Fibroblast of lung (primary cell): ENCODE measurements at regions not wholly inside any gene's neighbourhood (a gene's known extent, or its start where the extent isn't known, plus 50 kb on each side); places are given as distances from the start of the nearest gene placed in this dataset.

Experiments used
- CTCF ChIP-seq, 2 donors: IDR thresholded peaks in 1 of 2; conservative IDR thresholded peaks in 1 of 2; 1 replicate in 1 of 2; 2 replicates in 1 of 2; pipeline ENCODE4 v1.5.1; 2011 to 2012; ENCODE audit warnings: low read length in 2 of 2, control low read depth in 1 of 2, inconsistent platforms in 1 of 2, low read depth in 1 of 2, mild to moderate bottlenecking in 1 of 2
- EZH2 ChIP-seq: IDR thresholded peaks from 2 replicates; pipeline ENCODE4 v1.5.1; 2012; ENCODE audit warnings: low read length, control low read depth, mild to moderate bottlenecking; ENCODE audit errors: missing control alignments

- TF ChIP-seq CTCF (conservative IDR thresholded peaks at IDR 0.05 in 1 of 2, IDR thresholded peaks at IDR 0.05 in 1 of 2; ENCODE audit: low read depth in 1 of 2, low read length in 2 of 2): no peak
- TF ChIP-seq EZH2: no peak
Measured at GRCh38 chr1:29591601-29592260, 355.4 kb downstream of the PTPRU start.
